ENCODE measurements at regions not wholly inside any gene's neighbourhood (a gene's known extent, or its start where the extent isn't known, plus 50 kb on each side); places are given as distances from the start of the nearest gene placed in this dataset.

DNA sequence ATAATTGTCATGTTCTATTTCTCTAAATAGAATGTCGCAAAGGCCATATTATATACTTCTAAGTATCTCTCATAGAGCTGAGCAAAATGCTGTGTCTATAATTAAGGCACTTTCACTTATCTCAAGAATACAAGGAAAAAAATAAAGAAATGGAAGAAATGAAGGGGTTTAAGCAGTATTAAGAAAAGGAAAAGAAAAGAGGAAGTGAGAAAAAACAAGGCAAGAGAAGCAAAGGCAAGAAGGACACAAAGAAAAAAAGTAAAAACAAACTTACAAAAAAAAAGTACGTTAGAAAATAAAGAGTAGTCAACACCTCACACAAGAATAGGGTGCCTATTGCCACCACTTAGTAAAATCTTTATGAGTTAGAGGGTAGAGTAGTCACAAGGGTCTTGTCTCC is 506.2 kb downstream of the GABRG2 start:
- H3K9me2 ChIP-seq: no peaks in the 10 kb centered on the region
- H3K36me3 ChIP-seq (replicated peaks in 1 of 2; ENCODE audit: control insufficient read depth in 1 of 2, insufficient read depth in 2 of 2, low read length in 1 of 2): no peaks in the 10 kb centered on the region
- H3K4me1 ChIP-seq (ENCODE audit: control insufficient read depth in 1 of 2, insufficient read depth in 2 of 2, low read depth in 1 of 2, low read length in 1 of 2): no peaks in the 10 kb centered on the region
- no peak overlapping the region for H2AFZ ChIP-seq (ENCODE audit: low read depth)
- POLR2A ChIA-PET: no interaction called here
- no peak overlapping the region for H3K27ac ChIP-seq (ENCODE audit: low read depth in 2 of 2, low read length in 1 of 2)
- no peaks in the 10 kb centered on the region for H3F3A ChIP-seq (replicated peaks; ENCODE audit: insufficient read depth)
- H3K4me3 ChIP-seq (ENCODE audit: low read depth in 2 of 2, low read length in 1 of 2): no peak overlapping the region
- no peaks in the 10 kb centered on the region for H3K79me2 ChIP-seq (ENCODE audit: insufficient read depth)
- 37% methylated on average over 2 of the region's 2 CpGs for WGBS (ENCODE audit: low lambda C conversion rate)
- no peak overlapping the region for H3K4me2 ChIP-seq
- H3K9me3 ChIP-seq: no peaks in the 10 kb centered on the region
- CTCF ChIA-PET: no interaction called here
- H3K27me3 ChIP-seq (ENCODE audit: insufficient read depth): no peaks in the 10 kb centered on the region
- DNase-seq: no peak
- H3K9ac ChIP-seq: no peak overlapping the region
- no peak for TF ChIP-seq RXRA (IDR thresholded peaks at IDR 0.05; ENCODE audit: borderline replicate concordance, low read depth)
- TF ChIP-seq FOSL2 (IDR thresholded peaks at IDR 0.05; ENCODE audit: borderline replicate concordance, low read depth): no peak
- no peak for TF ChIP-seq RFX5 (IDR thresholded peaks at IDR 0.05; ENCODE audit: low read length)
- TF ChIP-seq, protein P1, sequence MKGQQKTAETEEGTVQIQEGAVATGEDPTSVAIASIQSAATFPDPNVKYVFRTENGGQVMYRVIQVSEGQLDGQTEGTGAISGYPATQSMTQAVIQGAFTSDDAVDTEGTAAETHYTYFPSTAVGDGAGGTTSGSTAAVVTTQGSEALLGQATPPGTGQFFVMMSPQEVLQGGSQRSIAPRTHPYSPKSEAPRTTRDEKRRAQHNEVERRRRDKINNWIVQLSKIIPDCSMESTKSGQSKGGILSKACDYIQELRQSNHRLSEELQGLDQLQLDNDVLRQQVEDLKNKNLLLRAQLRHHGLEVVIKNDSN (IDR thresholded peaks at IDR 0.05; ENCODE audit: borderline replicate concordance, low read depth): no peak
- TF ChIP-seq TAF1 (IDR thresholded peaks at IDR 0.05; ENCODE audit: borderline replicate concordance, low read depth, low read length): no peak
- TF ChIP-seq EZH2phosphoT487 (IDR thresholded peaks at IDR 0.05; ENCODE audit: borderline replicate concordance, low read depth): no peak
- TF ChIP-seq GATA2 (CRISPR knock-in tag; IDR thresholded peaks at IDR 0.05): no peak
- no peak for TF ChIP-seq CHD2 (IDR thresholded peaks at IDR 0.05; ENCODE audit: low read length, partially characterized antibody)
- no peak for TF ChIP-seq FOXJ3 (CRISPR knock-in tag; IDR thresholded peaks at IDR 0.05)
- TF ChIP-seq, protein P2, sequence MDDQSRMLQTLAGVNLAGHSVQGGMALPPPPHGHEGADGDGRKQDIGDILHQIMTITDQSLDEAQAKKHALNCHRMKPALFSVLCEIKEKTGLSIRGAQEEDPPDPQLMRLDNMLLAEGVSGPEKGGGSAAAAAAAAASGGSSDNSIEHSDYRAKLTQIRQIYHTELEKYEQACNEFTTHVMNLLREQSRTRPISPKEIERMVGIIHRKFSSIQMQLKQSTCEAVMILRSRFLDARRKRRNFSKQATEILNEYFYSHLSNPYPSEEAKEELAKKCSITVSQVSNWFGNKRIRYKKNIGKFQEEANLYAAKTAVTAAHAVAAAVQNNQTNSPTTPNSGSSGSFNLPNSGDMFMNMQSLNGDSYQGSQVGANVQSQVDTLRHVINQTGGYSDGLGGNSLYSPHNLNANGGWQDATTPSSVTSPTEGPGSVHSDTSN (IDR thresholded peaks at IDR 0.05): no peak
- no peak for TF ChIP-seq MXI1 (IDR thresholded peaks at IDR 0.05; ENCODE audit: low read depth, low read length)
- TF ChIP-seq RCOR1 (IDR thresholded peaks at IDR 0.05; ENCODE audit: low read length): no peak
- no peak for TF ChIP-seq RAD21 (IDR thresholded peaks at IDR 0.05; ENCODE audit: low read length)
- no peak for TF ChIP-seq NRF1 (IDR thresholded peaks at IDR 0.05; ENCODE audit: low read depth, low read length)
- no peak for TF ChIP-seq TCF12 (IDR thresholded peaks at IDR 0.05)
- TF ChIP-seq, protein P3, sequence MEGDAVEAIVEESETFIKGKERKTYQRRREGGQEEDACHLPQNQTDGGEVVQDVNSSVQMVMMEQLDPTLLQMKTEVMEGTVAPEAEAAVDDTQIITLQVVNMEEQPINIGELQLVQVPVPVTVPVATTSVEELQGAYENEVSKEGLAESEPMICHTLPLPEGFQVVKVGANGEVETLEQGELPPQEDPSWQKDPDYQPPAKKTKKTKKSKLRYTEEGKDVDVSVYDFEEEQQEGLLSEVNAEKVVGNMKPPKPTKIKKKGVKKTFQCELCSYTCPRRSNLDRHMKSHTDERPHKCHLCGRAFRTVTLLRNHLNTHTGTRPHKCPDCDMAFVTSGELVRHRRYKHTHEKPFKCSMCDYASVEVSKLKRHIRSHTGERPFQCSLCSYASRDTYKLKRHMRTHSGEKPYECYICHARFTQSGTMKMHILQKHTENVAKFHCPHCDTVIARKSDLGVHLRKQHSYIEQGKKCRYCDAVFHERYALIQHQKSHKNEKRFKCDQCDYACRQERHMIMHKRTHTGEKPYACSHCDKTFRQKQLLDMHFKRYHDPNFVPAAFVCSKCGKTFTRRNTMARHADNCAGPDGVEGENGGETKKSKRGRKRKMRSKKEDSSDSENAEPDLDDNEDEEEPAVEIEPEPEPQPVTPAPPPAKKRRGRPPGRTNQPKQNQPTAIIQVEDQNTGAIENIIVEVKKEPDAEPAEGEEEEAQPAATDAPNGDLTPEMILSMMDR (IDR thresholded peaks at IDR 0.05): no peak
- TF ChIP-seq YY1 (IDR thresholded peaks at IDR 0.05; ENCODE audit: low read depth): no peak
- no peaks in the 10 kb centered on the region for H4K20me1 ChIP-seq (ENCODE audit: insufficient read depth)

DNA sequence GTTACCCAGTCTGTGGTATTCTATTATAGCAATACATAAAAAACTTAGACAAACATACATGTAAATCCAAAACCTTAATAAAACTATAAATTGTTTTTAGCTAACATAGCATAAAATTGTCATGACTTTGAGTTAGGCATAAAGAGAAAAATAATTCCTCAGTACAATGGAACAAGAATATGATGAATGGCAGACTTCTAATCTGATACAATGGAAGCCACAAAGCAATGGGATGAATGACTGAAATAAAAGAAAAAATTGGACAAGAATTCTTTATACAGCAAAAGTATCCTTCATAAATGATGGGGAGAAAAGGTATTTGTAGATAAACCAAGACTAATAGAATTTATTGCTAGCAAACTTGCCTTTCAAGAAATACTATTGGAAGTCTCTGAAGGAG is 524.2 kb downstream of the GABRG2 start:
- Histone ChIP-seq H4K20me1 (ENCODE audit: insufficient read depth) (no peaks in the 10 kb centered on the region), H3K27me3 (ENCODE audit: insufficient read depth) (no peaks in the 10 kb centered on the region), H3K9me2 (no peaks in the 10 kb centered on the region), H3K9ac (no peak overlapping the region), H3F3A (replicated peaks; ENCODE audit: insufficient read depth) (no peaks in the 10 kb centered on the region), H3K4me3 (ENCODE audit: low read depth in 2 of 2, low read length in 1 of 2) (no peak overlapping the region), H3K4me1 (ENCODE audit: control insufficient read depth in 1 of 2, insufficient read depth in 2 of 2, low read depth in 1 of 2, low read length in 1 of 2) (no peaks in the 10 kb centered on the region), H3K27ac (ENCODE audit: low read depth in 2 of 2, low read length in 1 of 2) (no peak overlapping the region), H3K4me2 (no peak overlapping the region), H3K9me3 (no peaks in the 10 kb centered on the region), H3K79me2 (ENCODE audit: insufficient read depth) (no peaks in the 10 kb centered on the region), H2AFZ (ENCODE audit: low read depth) (no peak overlapping the region), H3K36me3 (replicated peaks in 1 of 2; ENCODE audit: control insufficient read depth in 1 of 2, insufficient read depth in 2 of 2, low read length in 1 of 2) (no peaks in the 10 kb centered on the region)
- ChIA-PET CTCF (no interaction called here), POLR2A (no interaction called here)
- DNase-seq: no peak
- no peak for TF ChIP-seq RXRA (IDR thresholded peaks at IDR 0.05; ENCODE audit: borderline replicate concordance, low read depth)
- no peak for TF ChIP-seq TEAD4 (IDR thresholded peaks at IDR 0.05; ENCODE audit: borderline replicate concordance, insufficient read depth)
- TF ChIP-seq, protein P4, sequence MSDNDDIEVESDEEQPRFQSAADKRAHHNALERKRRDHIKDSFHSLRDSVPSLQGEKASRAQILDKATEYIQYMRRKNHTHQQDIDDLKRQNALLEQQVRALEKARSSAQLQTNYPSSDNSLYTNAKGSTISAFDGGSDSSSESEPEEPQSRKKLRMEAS (IDR thresholded peaks at IDR 0.05; ENCODE audit: low read depth): no peak
- TF ChIP-seq NFIC (IDR thresholded peaks at IDR 0.05; ENCODE audit: borderline replicate concordance): no peak
- TF ChIP-seq SMC3 (IDR thresholded peaks at IDR 0.05; ENCODE audit: low read depth, low read length): no peak
- no peak for TF ChIP-seq RAD21 (IDR thresholded peaks at IDR 0.05; ENCODE audit: low read length)
- TF ChIP-seq FOSL2 (IDR thresholded peaks at IDR 0.05; ENCODE audit: borderline replicate concordance, low read depth): no peak
- TF ChIP-seq TCF12 (IDR thresholded peaks at IDR 0.05): no peak
- no peak for TF ChIP-seq NRF1 (IDR thresholded peaks at IDR 0.05; ENCODE audit: low read depth, low read length)
- no peak for TF ChIP-seq RCOR1 (IDR thresholded peaks at IDR 0.05; ENCODE audit: low read length)
- TF ChIP-seq SIN3A (IDR thresholded peaks at IDR 0.05; ENCODE audit: borderline replicate concordance, low read depth, low read length): no peak
- TF ChIP-seq TAF1 (IDR thresholded peaks at IDR 0.05; ENCODE audit: borderline replicate concordance, low read depth, low read length): no peak
- TF ChIP-seq FOXJ3 (CRISPR knock-in tag; IDR thresholded peaks at IDR 0.05): no peak
- no peak for TF ChIP-seq POLR2AphosphoS5 (IDR thresholded peaks at IDR 0.05; ENCODE audit: low read depth, low read length)
- TF ChIP-seq, protein P5, sequence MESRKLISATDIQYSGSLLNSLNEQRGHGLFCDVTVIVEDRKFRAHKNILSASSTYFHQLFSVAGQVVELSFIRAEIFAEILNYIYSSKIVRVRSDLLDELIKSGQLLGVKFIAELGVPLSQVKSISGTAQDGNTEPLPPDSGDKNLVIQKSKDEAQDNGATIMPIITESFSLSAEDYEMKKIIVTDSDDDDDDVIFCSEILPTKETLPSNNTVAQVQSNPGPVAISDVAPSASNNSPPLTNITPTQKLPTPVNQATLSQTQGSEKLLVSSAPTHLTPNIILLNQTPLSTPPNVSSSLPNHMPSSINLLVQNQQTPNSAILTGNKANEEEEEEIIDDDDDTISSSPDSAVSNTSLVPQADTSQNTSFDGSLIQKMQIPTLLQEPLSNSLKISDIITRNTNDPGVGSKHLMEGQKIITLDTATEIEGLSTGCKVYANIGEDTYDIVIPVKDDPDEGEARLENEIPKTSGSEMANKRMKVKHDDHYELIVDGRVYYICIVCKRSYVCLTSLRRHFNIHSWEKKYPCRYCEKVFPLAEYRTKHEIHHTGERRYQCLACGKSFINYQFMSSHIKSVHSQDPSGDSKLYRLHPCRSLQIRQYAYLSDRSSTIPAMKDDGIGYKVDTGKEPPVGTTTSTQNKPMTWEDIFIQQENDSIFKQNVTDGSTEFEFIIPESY (IDR thresholded peaks at IDR 0.05; ENCODE audit: borderline replicate concordance, low read depth): no peak
- no peak for TF ChIP-seq CHD2 (IDR thresholded peaks at IDR 0.05; ENCODE audit: low read length, partially characterized antibody)
- TF ChIP-seq MXI1 (IDR thresholded peaks at IDR 0.05; ENCODE audit: low read depth, low read length): no peak

Data from SK-N-SH (cell line).